Dendritic cell treated with granulocyte-macrophage colony-stimulating factor and Interleukin-4, amounts not matched to agents 40 ng/mL and 50 ng/mL, for 4 days (primary cell): ENCODE measurements at regions not wholly inside any gene's neighbourhood (a gene's known extent, or its start where the extent isn't known, plus 50 kb on each side); places are given as distances from the start of the nearest gene placed in this dataset.

Experiments
- H3K27ac Mint-ChIP-seq: one replicate; pipeline ENCODE4 v1.8.0; 2022; ENCODE audit warnings: mild to moderate bottlenecking, mixed read lengths
- H3K27me3 Mint-ChIP-seq: one replicate; pipeline ENCODE4 v1.8.0; 2022; ENCODE audit warnings: mild to moderate bottlenecking, mixed read lengths
- H3K36me3 Mint-ChIP-seq: one replicate; pipeline ENCODE4 v1.8.0; 2022; ENCODE audit warnings: low read depth, mixed read lengths
- H3K4me1 Mint-ChIP-seq: one replicate; pipeline ENCODE4 v1.8.0; 2022; ENCODE audit warnings: low read depth, mixed read lengths
- H3K4me3 Mint-ChIP-seq: one replicate; pipeline ENCODE4 v1.8.0; 2022; ENCODE audit warnings: mild to moderate bottlenecking, moderate library complexity, mixed read lengths
- H3K9me3 Mint-ChIP-seq: one replicate; pipeline ENCODE4 v1.8.0; 2022; ENCODE audit warnings: mixed read lengths
- intact Hi-C: fragments of 100-400 bp; cut with micrococcal nuclease; formaldehyde crosslinking; loops from one replicate; pipeline ENCODE4 v1.15.0; 2022

GRCh38 chr12:23001487-23001886, 376.5 kb downstream of the ETNK1 start:
- Mint-ChIP-seq H3K4me1 (no peaks in the 10 kb centered on the region), H3K4me3 (no peak overlapping the region), H3K9me3 (peaks cover 31% of the 10 kb centered on the region), H3K36me3 (no peaks in the 10 kb centered on the region), H3K27ac (no peak overlapping the region), H3K27me3 (no peaks in the 10 kb centered on the region)
- intact Hi-C loops = no loop called here

GRCh38 chr12:23002381-23002780, 377.4 kb downstream of the ETNK1 start:
- Mint-ChIP-seq H3K4me3 (no peak overlapping the region), H3K27ac (no peak overlapping the region), H3K4me1 (no peaks in the 10 kb centered on the region), H3K36me3 (no peaks in the 10 kb centered on the region), H3K27me3 (no peaks in the 10 kb centered on the region), H3K9me3 (peaks cover 31% of the 10 kb centered on the region)
- intact Hi-C loops = loop anchor here (1.0 kb wide), 1 partner anchor 17 kb away; no protein-coding TSS in a partner anchor

- intact Hi-C loops = no loop called here
- Mint-ChIP-seq H3K9me3 (peaks cover 9% of the 10 kb centered on the region), H3K4me3 (no peak overlapping the region), H3K4me1 (no peaks in the 10 kb centered on the region), H3K27ac (no peak overlapping the region), H3K27me3 (no peaks in the 10 kb centered on the region), H3K36me3 (no peaks in the 10 kb centered on the region)
Observed at GRCh38 chr12:23004473-23005020, 379.6 kb downstream of the ETNK1 start.

GRCh38 chr12:23005387-23005786, 380.4 kb downstream of the ETNK1 start:
- intact Hi-C loops = no loop called here
- no peaks in the 10 kb centered on the region for H3K27me3 Mint-ChIP-seq
- peaks cover under 1% of the 10 kb centered on the region for H3K9me3 Mint-ChIP-seq
- H3K27ac Mint-ChIP-seq = no peak overlapping the region
- H3K4me1 Mint-ChIP-seq = no peaks in the 10 kb centered on the region
- H3K4me3 Mint-ChIP-seq = no peak overlapping the region
- no peaks in the 10 kb centered on the region for H3K36me3 Mint-ChIP-seq

- no peaks in the 10 kb centered on the region for H3K4me1 Mint-ChIP-seq
- no peaks in the 10 kb centered on the region for H3K9me3 Mint-ChIP-seq
- H3K4me3 Mint-ChIP-seq = no peak overlapping the region
- intact Hi-C loops = no loop called here
- no peaks in the 10 kb centered on the region for H3K36me3 Mint-ChIP-seq
- no peaks in the 10 kb centered on the region for H3K27me3 Mint-ChIP-seq
- H3K27ac Mint-ChIP-seq = no peak overlapping the region
Observed at GRCh38 chr12:23006413-23006812, 381.4 kb downstream of the ETNK1 start.

GRCh38 chr12:23008623-23009022, 383.7 kb downstream of the ETNK1 start:
- H3K27ac Mint-ChIP-seq = no peak overlapping the region
- no peaks in the 10 kb centered on the region for H3K36me3 Mint-ChIP-seq
- intact Hi-C loops = no loop called here
- no peaks in the 10 kb centered on the region for H3K4me1 Mint-ChIP-seq
- no peaks in the 10 kb centered on the region for H3K27me3 Mint-ChIP-seq
- no peak overlapping the region for H3K4me3 Mint-ChIP-seq
- peaks cover 8% of the 10 kb centered on the region for H3K9me3 Mint-ChIP-seq

GRCh38 chr12:23014749-23015148, 389.8 kb downstream of the ETNK1 start:
- Mint-ChIP-seq H3K4me1 (no peaks in the 10 kb centered on the region), H3K9me3 (peaks cover 8% of the 10 kb centered on the region), H3K4me3 (no peak overlapping the region), H3K27me3 (no peaks in the 10 kb centered on the region), H3K27ac (no peak overlapping the region), H3K36me3 (no peaks in the 10 kb centered on the region)
- intact Hi-C loops = no loop called here

GRCh38 chr12:23025372-23026016, 400.5 kb downstream of the ETNK1 start:
- no peak overlapping the region for H3K27ac Mint-ChIP-seq
- no peaks in the 10 kb centered on the region for H3K36me3 Mint-ChIP-seq
- H3K9me3 Mint-ChIP-seq = peaks cover 18% of the 10 kb centered on the region
- intact Hi-C loops = no loop called here
- H3K4me1 Mint-ChIP-seq = no peaks in the 10 kb centered on the region
- H3K27me3 Mint-ChIP-seq = no peaks in the 10 kb centered on the region
- no peak overlapping the region for H3K4me3 Mint-ChIP-seq

GRCh38 chr12:23028158-23028802, 403.3 kb downstream of the ETNK1 start:
- no peak overlapping the region for H3K4me3 Mint-ChIP-seq
- no peaks in the 10 kb centered on the region for H3K9me3 Mint-ChIP-seq
- H3K27ac Mint-ChIP-seq = no peak overlapping the region
- no peaks in the 10 kb centered on the region for H3K27me3 Mint-ChIP-seq
- H3K36me3 Mint-ChIP-seq = no peaks in the 10 kb centered on the region
- intact Hi-C loops = no loop called here
- no peaks in the 10 kb centered on the region for H3K4me1 Mint-ChIP-seq

- no peaks in the 10 kb centered on the region for H3K36me3 Mint-ChIP-seq
- peaks cover 2% of the 10 kb centered on the region for H3K9me3 Mint-ChIP-seq
- intact Hi-C loops = no loop called here
- H3K27ac Mint-ChIP-seq = no peak overlapping the region
- H3K27me3 Mint-ChIP-seq = no peaks in the 10 kb centered on the region
- no peaks in the 10 kb centered on the region for H3K4me1 Mint-ChIP-seq
- no peak overlapping the region for H3K4me3 Mint-ChIP-seq
Observed at GRCh38 chr12:23029185-23029584, 404.2 kb downstream of the ETNK1 start.

- H3K9me3 Mint-ChIP-seq = peaks cover 10% of the 10 kb centered on the region
- no peaks in the 10 kb centered on the region for H3K4me1 Mint-ChIP-seq
- intact Hi-C loops = no loop called here
- H3K27ac Mint-ChIP-seq = no peak overlapping the region
- no peaks in the 10 kb centered on the region for H3K36me3 Mint-ChIP-seq
- no peaks in the 10 kb centered on the region for H3K27me3 Mint-ChIP-seq
- H3K4me3 Mint-ChIP-seq = no peak overlapping the region
Observed at GRCh38 chr12:23039834-23040233, 414.9 kb downstream of the ETNK1 start.

GRCh38 chr12:23041774-23042173, 416.8 kb downstream of the ETNK1 start:
- Mint-ChIP-seq H3K36me3 (no peaks in the 10 kb centered on the region), H3K4me1 (no peaks in the 10 kb centered on the region), H3K9me3 (peaks cover 6% of the 10 kb centered on the region), H3K27ac (no peak overlapping the region), H3K4me3 (no peak overlapping the region), H3K27me3 (no peaks in the 10 kb centered on the region)
- intact Hi-C loops = no loop called here

- H3K4me1 Mint-ChIP-seq = no peaks in the 10 kb centered on the region
Observed at GRCh38 chr12:23043646-23044045, 418.7 kb downstream of the ETNK1 start.

GRCh38 chr12:23049180-23049579, 424.2 kb downstream of the ETNK1 start:
- H3K36me3 Mint-ChIP-seq = no peaks in the 10 kb centered on the region
- H3K4me1 Mint-ChIP-seq = peaks cover 7% of the 10 kb centered on the region
- H3K27ac Mint-ChIP-seq = no peak overlapping the region
- no peak overlapping the region for H3K4me3 Mint-ChIP-seq
- intact Hi-C loops = no loop called here
- H3K27me3 Mint-ChIP-seq = no peaks in the 10 kb centered on the region
- peaks cover 20% of the 10 kb centered on the region for H3K9me3 Mint-ChIP-seq

More at GRCh38 chr12:23043646-23044045, 418.7 kb downstream of the ETNK1 start:
- no peak overlapping the region for H3K4me3 Mint-ChIP-seq
- intact Hi-C loops = no loop called here
- H3K27ac Mint-ChIP-seq = no peak overlapping the region
- peaks cover 10% of the 10 kb centered on the region for H3K9me3 Mint-ChIP-seq
- H3K36me3 Mint-ChIP-seq = no peaks in the 10 kb centered on the region
- H3K27me3 Mint-ChIP-seq = no peaks in the 10 kb centered on the region
